WI38 (cell line): ENCODE measurements at regions not wholly inside any gene's neighbourhood (a gene's known extent, or its start where the extent isn't known, plus 50 kb on each side); places are given as distances from the start of the nearest gene placed in this dataset.

ENCODE experiments used
- H3K4me3 ChIP-seq: 2 replicates; pipeline ENCODE4 v1.5.1; 2011; ENCODE audit warnings: low read depth, mild to moderate bottlenecking, control low read depth, low read length
- TF ChIP-seq, protein P1 (sequence below): IDR thresholded peaks from 2 replicates; pipeline ENCODE4 v1.5.1; 2012; ENCODE audit warnings: low read depth, mild to moderate bottlenecking, control low read depth, low read length

DNA sequence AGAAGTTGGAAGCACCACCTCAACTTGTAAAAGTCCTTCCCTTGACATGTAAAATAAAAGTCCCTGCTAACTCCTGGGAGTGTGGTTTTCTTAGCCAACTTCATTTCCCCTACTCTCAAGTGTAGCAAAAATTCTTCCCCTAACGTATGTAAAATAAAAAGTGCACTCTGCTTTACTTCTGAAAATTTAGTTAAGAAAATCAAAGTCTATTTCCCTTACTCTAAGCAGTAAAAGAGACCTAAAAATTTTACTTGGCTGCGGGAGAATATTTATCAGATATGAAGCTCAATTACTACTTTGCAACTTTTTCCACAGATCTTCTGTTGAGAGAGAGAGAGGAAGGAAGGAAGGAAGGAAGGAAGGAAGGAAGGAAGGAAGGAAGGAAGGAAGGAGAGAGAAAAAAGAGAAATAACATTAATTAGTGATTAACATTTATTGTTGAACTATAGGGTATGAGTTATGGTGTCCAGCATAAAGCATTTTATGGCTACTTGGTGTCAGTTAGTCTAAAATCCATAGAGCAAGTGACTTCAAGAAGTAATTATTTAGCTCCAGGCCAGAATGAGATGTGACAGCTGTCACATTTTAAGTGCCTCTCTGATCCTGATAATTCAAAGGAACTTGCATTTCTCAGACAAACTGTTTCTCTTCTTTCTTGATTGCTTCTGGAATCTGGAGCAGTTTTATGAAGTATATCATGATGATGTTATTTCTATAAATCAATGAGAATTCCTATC lies 210.3 kb downstream of the TMX3 start:
- H3K4me3 ChIP-seq: no peak overlapping the region
- TF ChIP-seq, protein P1, sequence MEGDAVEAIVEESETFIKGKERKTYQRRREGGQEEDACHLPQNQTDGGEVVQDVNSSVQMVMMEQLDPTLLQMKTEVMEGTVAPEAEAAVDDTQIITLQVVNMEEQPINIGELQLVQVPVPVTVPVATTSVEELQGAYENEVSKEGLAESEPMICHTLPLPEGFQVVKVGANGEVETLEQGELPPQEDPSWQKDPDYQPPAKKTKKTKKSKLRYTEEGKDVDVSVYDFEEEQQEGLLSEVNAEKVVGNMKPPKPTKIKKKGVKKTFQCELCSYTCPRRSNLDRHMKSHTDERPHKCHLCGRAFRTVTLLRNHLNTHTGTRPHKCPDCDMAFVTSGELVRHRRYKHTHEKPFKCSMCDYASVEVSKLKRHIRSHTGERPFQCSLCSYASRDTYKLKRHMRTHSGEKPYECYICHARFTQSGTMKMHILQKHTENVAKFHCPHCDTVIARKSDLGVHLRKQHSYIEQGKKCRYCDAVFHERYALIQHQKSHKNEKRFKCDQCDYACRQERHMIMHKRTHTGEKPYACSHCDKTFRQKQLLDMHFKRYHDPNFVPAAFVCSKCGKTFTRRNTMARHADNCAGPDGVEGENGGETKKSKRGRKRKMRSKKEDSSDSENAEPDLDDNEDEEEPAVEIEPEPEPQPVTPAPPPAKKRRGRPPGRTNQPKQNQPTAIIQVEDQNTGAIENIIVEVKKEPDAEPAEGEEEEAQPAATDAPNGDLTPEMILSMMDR: no peak

DNA sequence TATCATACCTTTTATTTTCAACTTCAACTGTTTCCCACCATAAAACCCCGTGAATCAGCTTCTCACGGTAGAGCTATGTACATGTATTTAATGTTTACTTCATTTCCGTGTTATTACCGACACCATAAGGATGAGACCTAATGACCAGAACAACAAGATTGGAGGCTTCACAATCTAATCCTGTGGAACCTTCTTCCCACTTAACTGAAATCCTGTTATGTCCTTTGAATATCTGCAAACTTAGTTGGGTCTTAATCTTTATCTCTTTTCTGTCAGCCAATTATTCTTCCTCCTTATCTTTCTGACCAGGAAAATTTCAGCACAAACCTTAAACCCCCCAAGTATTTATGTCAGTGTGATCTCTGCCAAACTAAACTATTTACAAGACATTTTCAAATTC lies 214.4 kb downstream of the TMX3 start:
- TF ChIP-seq, protein P1: no peak
- H3K4me3 ChIP-seq: no peak overlapping the region

DNA sequence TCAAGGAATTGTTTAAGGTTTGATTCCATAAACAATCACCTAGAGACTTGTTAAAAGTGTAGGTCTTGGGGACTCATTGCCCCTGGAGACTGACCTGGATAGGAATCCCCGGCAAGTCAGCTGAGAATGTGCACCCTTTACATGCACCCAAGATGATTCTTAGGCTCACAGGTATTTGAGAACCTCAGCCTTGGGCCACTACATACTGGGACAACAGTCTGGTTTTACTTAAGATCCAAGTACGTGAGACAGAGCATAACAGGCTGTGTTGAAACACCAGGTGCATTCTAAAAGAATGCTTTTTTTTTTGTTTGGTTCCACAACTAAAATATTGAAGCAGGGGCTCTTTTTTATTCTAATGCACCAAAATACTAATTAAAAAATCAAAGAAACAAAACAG lies 215.8 kb downstream of the TMX3 start:
- TF ChIP-seq, protein P1: no peak
- no peak overlapping the region for H3K4me3 ChIP-seq

DNA sequence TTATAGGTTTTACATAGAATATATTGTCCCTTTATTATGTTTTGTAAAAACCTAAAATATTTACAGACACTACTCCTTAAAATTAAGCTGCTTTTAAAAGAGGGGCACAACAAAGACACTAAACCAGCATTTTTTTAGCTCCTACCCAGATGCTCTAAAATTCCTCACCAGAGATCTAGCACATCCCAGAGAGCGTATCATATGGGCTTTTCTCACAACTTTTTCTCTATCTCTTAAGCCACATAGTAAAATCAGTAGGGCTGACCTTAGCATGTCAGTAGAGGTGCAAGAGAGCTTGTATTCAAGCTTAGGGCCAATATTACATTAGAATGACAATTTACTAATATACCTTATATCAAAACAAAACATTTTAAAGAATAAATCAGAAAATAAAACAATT lies 216.3 kb downstream of the TMX3 start:
- TF ChIP-seq, protein P1: no peak
- no peak overlapping the region for H3K4me3 ChIP-seq

DNA sequence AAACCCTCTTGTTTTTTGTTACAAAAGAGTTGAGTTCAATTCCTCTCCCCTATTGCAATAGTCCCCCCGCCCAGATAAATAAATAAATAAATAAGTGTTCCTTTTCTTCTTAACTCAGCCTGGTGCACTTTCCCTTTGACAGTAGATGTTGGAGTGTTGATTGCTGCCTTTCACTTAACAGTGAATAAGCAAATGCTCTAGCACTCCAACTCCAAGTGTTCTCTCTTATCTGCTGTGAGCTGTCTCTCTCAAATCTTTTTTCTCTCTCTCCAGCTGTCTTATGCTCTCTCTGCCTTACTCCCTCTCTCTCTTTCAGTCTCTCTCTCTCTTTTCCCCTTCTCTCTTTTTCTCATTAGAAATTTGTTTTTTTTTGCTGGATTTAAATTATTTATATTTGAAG lies 216.7 kb downstream of the TMX3 start:
- no peak overlapping the region for H3K4me3 ChIP-seq
- TF ChIP-seq, protein P1: no peak

DNA sequence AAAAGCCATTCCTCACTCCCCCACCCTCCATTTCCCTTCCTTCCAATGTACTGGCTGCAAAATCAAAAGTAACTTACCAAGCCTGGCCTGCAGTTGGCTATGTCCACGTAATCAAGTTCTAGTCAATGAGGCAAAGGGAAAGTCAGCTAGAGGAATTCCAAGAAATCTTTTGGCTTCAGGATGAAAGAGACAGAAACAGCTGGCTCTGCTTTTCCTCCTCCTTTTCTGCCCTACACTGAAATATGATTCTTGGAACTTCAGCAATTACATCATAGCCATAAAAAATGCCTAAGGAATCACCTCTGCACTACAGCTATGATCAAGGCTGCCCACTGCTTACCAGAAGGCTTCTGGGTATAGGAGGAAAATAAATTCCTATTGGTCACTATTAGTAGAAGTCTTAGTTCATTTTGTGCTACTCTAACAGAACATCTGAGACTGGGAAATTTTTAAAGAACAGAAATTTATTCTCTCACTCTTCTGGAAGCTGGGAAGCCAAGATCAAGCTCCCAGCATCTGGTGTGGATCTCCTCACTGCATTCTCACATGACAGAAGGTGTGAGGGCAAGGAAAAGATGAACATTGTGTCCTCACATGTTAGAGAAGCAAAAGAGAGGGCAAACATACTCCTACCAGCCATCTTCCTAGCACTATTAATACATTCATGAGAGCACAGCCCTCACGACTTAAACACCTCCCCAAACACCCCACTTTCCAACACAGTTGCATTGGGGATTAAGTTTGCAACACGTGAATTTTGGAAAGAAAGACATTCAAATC lies 219.9 kb downstream of the TMX3 start:
- H3K4me3 ChIP-seq: no peak overlapping the region
- TF ChIP-seq, protein P1: no peak

DNA sequence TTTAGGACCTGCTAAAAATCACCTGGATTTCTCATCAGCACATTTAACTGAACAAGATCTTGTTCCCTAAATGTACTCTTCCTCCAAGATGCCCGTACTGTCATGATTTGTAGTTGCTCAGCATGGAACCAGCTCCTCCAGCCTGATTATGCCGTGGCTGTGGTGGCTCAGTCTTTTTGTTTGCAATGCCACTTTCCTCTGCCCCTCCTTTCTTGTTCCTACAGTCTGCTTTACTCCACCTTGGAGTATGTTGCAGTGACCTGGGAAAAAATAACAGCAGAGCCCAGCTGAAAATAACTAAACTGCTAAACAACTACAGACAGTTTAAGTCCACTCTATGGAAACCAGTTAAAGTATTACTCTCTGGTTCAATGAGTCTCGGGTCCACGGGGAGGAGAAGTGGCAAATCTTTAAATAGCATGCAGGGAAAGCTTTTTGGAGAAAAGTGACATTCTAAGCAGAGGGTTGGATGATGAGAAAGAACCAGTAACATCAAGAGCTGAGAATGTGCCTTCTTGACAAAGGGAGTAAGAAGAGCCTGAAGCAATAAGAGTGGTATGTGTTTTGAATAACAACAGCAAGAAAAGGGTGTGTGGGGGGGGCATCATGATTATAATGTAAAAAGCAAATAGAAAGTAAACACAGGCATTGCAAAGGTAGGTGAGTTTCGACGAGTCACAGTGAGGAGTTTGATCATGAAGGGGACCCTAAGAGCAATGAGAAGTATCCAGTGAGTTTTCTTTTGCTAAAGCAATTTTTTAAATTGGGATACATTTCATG lies 225.7 kb downstream of the TMX3 start:
- TF ChIP-seq, protein P1: no peak
- no peak overlapping the region for H3K4me3 ChIP-seq
